WTC11 (cell line): ENCODE measurements at regions not wholly inside any gene's neighbourhood (a gene's known extent, or its start where the extent isn't known, plus 50 kb on each side); places are given as distances from the start of the nearest gene placed in this dataset.

Experiments
- ATAC-seq: fragments of 200-7000 bp; cut with Tn5 transposase; 2 replicates; pipeline ENCODE4 v1.10.0; 2021; ENCODE audit warnings: mild to moderate bottlenecking, moderate library complexity
- CTCF ChIA-PET: fragments of 300-600 bp; sonication (Branson Sonifier 250); formaldehyde crosslinking; loops from one replicate; lab custom pipeline; 2021; ENCODE audit warnings: antibody characterized with exemption; lab: Charles Lee
- POLR2A ChIA-PET: fragments of 350-600 bp; sonication (Branson Sonifier 250); formaldehyde crosslinking; loops from one replicate; lab custom pipeline; 2021; ENCODE audit warnings: antibody characterized with exemption; lab: Charles Lee
- DNase-seq: peaks from one replicate; pipeline ENCODE4 v3.0.0; 2021; ENCODE audit warnings: low spot score
- H3K27ac Mint-ChIP-seq: 2 replicates; pipeline ENCODE4 v1.8.0; 2021; ENCODE audit warnings: mixed read lengths
- H3K27me3 Mint-ChIP-seq: 2 replicates; pipeline ENCODE4 v1.8.0; 2021; ENCODE audit warnings: low read depth, mild to moderate bottlenecking, moderate library complexity, mixed read lengths
- H3K36me3 Mint-ChIP-seq: 2 replicates; pipeline ENCODE4 v1.8.0; 2021; ENCODE audit warnings: mixed read lengths
- H3K4me1 Mint-ChIP-seq: 2 replicates; pipeline ENCODE4 v1.8.0; 2022; ENCODE audit warnings: mixed read lengths
- H3K4me3 Mint-ChIP-seq: 2 replicates; pipeline ENCODE4 v1.8.0; 2021; ENCODE audit warnings: mild to moderate bottlenecking, moderate library complexity, mixed read lengths
- H3K9me3 Mint-ChIP-seq: 2 replicates; pipeline ENCODE4 v1.8.0; 2021; ENCODE audit warnings: mixed read lengths
- CREB1 ChIP-seq: sonication (generic); formaldehyde crosslinking; IDR thresholded peaks from 2 replicates; pipeline ENCODE4 v1.8.0; 2023; ENCODE audit warnings: mild to moderate bottlenecking, missing genetic modification reagents
- ETV6 ChIP-seq: sonication (generic); formaldehyde crosslinking; IDR thresholded peaks from 2 replicates; pipeline ENCODE4 v1.8.1; 2022; ENCODE audit warnings: mild to moderate bottlenecking, missing genetic modification reagents
- FOXP1 ChIP-seq: sonication (generic); formaldehyde crosslinking; IDR thresholded peaks from 2 replicates; pipeline ENCODE4 v1.8.0; 2022; ENCODE audit warnings: missing genetic modification reagents, mild to moderate bottlenecking, moderate library complexity, borderline replicate concordance
- KAT7 ChIP-seq: sonication (generic); formaldehyde crosslinking; IDR thresholded peaks from 2 replicates; pipeline ENCODE4 v1.8.1; 2023; ENCODE audit warnings: missing genetic modification reagents, mild to moderate bottlenecking, borderline replicate concordance
- NFYB ChIP-seq: sonication (generic); formaldehyde crosslinking; conservative IDR thresholded peaks from 2 replicates; pipeline ENCODE4 v1.8.0; 2022; ENCODE audit warnings: low read depth, missing genetic modification reagents
- RORB ChIP-seq: fragments of 250-450 bp; sonication (Bioruptor Pico); IDR thresholded peaks from 2 replicates; pipeline ENCODE4 v1.9.0; 2021; ENCODE audit warnings: mild to moderate bottlenecking
- TCF7 ChIP-seq: sonication (generic); formaldehyde crosslinking; IDR thresholded peaks from 2 replicates; pipeline ENCODE4 v1.8.0; 2022; ENCODE audit warnings: mild to moderate bottlenecking, low read depth, missing genetic modification reagents, moderate library complexity
- TP53 ChIP-seq: sonication (generic); formaldehyde crosslinking; IDR thresholded peaks from 2 replicates; pipeline ENCODE4 v1.8.1; 2023; ENCODE audit warnings: mild to moderate bottlenecking, missing genetic modification reagents
- ZNF416 ChIP-seq: fragments of 250-450 bp; sonication (Bioruptor Pico); IDR thresholded peaks from 2 replicates; pipeline ENCODE4 v1.9.0; 2021; ENCODE audit warnings: mild to moderate bottlenecking, inconsistent platforms
- TF ChIP-seq, protein P1 (sequence below): sonication (generic); formaldehyde crosslinking; IDR thresholded peaks from 2 replicates; pipeline ENCODE4 v1.8.1; 2022; ENCODE audit warnings: low read depth, mild to moderate bottlenecking, moderate library complexity, missing genetic modification reagents, borderline replicate concordance
- TF ChIP-seq, protein P2 (sequence below): sonication (generic); formaldehyde crosslinking; IDR thresholded peaks from 2 replicates; pipeline ENCODE4 v1.8.1; 2023; ENCODE audit warnings: mild to moderate bottlenecking, missing genetic modification reagents
- TF ChIP-seq, protein P3 (sequence below): sonication (generic); formaldehyde crosslinking; IDR thresholded peaks from 2 replicates; pipeline ENCODE4 v1.8.1; 2023; ENCODE audit warnings: mild to moderate bottlenecking, missing genetic modification reagents
- TF ChIP-seq, protein P4 (sequence below): fragments of 250-450 bp; sonication (Bioruptor Pico); IDR thresholded peaks from 2 replicates; pipeline ENCODE4 v1.8.0; 2021; ENCODE audit warnings: mild to moderate bottlenecking
- TF ChIP-seq, protein P5 (sequence below): sonication (generic); formaldehyde crosslinking; IDR thresholded peaks from 2 replicates; pipeline ENCODE4 v1.8.0; 2023; ENCODE audit warnings: mild to moderate bottlenecking, missing genetic modification reagents
- TF ChIP-seq, protein P6 (sequence below): fragments of 250-450 bp; sonication (Bioruptor Pico); IDR thresholded peaks from 2 replicates; pipeline ENCODE4 v1.9.0; 2021; ENCODE audit warnings: mild to moderate bottlenecking, borderline replicate concordance
- TF ChIP-seq, protein P7 (sequence below): sonication (generic); formaldehyde crosslinking; IDR thresholded peaks from 2 replicates; pipeline ENCODE4 v1.8.0; 2022; ENCODE audit warnings: mild to moderate bottlenecking, missing genetic modification reagents

DNA sequence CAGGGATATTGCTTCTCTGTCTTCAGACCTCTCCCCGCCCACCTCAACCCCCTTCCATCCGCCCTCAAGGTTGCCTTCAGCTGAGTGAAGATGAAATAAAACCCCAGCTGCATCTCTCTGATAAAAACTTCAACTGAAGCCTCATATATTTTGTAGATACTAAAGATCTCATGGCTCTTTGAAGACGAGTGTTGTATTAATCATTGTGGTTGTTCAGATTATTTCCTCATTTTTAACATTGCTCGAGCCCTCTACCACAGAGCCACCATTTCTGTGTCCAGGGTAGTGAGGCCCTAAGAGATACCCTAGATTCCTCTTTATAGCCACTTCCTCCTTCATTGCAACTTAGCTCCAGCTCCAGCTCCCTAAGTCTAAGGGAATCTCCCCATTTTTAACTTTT, 312.8 kb upstream of the ZNF507 start (continued):
- TF ChIP-seq, protein P1, sequence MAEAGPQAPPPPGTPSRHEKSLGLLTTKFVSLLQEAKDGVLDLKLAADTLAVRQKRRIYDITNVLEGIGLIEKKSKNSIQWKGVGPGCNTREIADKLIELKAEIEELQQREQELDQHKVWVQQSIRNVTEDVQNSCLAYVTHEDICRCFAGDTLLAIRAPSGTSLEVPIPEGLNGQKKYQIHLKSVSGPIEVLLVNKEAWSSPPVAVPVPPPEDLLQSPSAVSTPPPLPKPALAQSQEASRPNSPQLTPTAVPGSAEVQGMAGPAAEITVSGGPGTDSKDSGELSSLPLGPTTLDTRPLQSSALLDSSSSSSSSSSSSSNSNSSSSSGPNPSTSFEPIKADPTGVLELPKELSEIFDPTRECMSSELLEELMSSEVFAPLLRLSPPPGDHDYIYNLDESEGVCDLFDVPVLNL (CRISPR knock-in tag) = no peak
- TF ChIP-seq NFYB (CRISPR knock-in tag) = no peak
- TF ChIP-seq, protein P2, sequence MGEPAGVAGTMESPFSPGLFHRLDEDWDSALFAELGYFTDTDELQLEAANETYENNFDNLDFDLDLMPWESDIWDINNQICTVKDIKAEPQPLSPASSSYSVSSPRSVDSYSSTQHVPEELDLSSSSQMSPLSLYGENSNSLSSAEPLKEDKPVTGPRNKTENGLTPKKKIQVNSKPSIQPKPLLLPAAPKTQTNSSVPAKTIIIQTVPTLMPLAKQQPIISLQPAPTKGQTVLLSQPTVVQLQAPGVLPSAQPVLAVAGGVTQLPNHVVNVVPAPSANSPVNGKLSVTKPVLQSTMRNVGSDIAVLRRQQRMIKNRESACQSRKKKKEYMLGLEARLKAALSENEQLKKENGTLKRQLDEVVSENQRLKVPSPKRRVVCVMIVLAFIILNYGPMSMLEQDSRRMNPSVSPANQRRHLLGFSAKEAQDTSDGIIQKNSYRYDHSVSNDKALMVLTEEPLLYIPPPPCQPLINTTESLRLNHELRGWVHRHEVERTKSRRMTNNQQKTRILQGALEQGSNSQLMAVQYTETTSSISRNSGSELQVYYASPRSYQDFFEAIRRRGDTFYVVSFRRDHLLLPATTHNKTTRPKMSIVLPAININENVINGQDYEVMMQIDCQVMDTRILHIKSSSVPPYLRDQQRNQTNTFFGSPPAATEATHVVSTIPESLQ = no peak
- no peak for TF ChIP-seq ZNF416 (CRISPR knock-in tag)
- TF ChIP-seq TP53 = no peak
- TF ChIP-seq, protein P3, sequence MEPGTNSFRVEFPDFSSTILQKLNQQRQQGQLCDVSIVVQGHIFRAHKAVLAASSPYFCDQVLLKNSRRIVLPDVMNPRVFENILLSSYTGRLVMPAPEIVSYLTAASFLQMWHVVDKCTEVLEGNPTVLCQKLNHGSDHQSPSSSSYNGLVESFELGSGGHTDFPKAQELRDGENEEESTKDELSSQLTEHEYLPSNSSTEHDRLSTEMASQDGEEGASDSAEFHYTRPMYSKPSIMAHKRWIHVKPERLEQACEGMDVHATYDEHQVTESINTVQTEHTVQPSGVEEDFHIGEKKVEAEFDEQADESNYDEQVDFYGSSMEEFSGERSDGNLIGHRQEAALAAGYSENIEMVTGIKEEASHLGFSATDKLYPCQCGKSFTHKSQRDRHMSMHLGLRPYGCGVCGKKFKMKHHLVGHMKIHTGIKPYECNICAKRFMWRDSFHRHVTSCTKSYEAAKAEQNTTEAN (CRISPR knock-in tag) = no peak
- TF ChIP-seq ETV6 = no peak
- TF ChIP-seq KAT7 = no peak
- TF ChIP-seq, protein P4, sequence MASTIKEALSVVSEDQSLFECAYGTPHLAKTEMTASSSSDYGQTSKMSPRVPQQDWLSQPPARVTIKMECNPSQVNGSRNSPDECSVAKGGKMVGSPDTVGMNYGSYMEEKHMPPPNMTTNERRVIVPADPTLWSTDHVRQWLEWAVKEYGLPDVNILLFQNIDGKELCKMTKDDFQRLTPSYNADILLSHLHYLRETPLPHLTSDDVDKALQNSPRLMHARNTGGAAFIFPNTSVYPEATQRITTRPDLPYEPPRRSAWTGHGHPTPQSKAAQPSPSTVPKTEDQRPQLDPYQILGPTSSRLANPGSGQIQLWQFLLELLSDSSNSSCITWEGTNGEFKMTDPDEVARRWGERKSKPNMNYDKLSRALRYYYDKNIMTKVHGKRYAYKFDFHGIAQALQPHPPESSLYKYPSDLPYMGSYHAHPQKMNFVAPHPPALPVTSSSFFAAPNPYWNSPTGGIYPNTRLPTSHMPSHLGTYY (CRISPR knock-in tag) = no peak

DNA sequence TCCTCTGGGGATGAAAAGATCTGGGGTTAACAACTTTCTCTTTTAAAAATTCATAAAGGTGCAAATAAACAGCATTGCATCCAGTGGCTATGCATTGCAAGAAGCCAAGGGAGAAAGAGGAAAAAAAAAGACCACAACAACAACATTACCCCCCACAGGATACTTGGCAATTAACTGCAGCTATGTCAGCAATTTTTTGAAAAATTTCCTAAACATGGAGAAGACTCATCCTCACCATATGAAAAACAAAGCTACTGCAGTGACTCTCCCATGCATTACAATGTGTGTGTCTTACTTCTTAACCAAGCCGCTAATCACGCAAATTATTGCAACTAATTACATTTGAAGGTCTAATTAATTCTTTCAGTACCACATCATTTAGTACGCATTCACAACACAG, 309.8 kb upstream of the ZNF507 start:
- DNase-seq (no peak), ATAC-seq (no peak)
- Mint-ChIP-seq H3K36me3 (no peaks in the 10 kb centered on the region), H3K9me3 (no peaks in the 10 kb centered on the region), H3K4me3 (no peak overlapping the region), H3K4me1 (peaks cover 32% of the 10 kb centered on the region)
- no peak for TF ChIP-seq NFYB (CRISPR knock-in tag)
- no peak for TF ChIP-seq CREB1 (CRISPR knock-in tag)
- TF ChIP-seq FOXP1 (CRISPR knock-in tag) = no peak
- no peak for TF ChIP-seq RORB (CRISPR knock-in tag)
- TF ChIP-seq, all 79 proteins: peak for 0
- ChIA-PET CTCF (no interaction called here), POLR2A (no interaction called here)
- H3K27ac Mint-ChIP-seq = no peak overlapping the region
- peaks cover 3% of the 10 kb centered on the region; the same call in 1 of the 2 replicates for H3K27me3 Mint-ChIP-seq

DNA sequence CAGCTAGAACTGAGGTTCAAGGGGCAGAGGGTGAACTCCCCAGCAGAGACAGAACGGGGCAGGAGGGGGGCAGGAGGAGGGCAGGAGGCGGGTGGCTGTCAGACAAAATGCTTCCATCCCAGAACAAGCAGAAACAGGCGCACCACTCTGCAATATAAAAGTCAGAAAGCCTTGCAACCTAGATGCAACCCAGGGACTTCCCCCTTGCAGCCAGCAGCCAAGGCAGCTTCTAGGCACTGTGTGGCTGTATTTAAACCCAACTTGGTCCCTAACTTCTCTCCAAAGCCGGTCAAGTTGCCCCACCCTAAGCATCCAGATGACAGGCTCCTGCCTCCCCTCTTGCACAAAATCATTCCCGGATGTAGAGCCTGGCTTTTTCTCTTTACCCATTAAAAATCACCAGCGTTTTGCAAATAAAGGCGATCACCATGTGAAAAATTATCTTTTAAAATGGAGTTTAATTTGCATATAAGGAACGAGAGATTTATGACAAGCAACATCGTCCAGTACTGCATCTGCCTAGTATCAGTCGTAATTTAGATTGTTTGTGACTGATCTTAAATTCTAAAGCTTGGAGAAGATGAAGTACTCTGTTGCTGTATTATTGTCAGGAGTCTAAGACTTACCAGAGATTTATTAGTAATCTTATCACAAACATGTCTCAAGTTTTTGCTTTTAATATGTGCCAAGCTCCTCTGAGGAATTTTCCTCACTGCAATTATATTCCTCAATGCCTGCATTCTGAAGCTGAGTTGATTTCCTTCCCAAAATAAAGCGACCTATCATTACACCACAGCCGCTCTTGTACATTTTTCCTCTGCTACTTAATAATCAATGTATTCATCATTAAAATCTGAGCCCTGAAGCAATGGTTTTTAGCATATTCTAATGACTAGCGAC, 307.1 kb upstream of the ZNF507 start:
- Mint-ChIP-seq H3K27me3 (peaks cover 13% of the 10 kb centered on the region), H3K36me3 (no peaks in the 10 kb centered on the region), H3K4me1 (peaks cover 51% of the 10 kb centered on the region), H3K27ac (no peak overlapping the region), H3K9me3 (no peaks in the 10 kb centered on the region), H3K4me3 (no peak overlapping the region)
- CTCF ChIA-PET = interaction anchor here (1.6 kb wide), 1 partner anchor 186 kb away, joined by 5 read pairs; no protein-coding TSS in a partner anchor
- POLR2A ChIA-PET = no interaction called here
- ATAC-seq (no peak), DNase-seq (no peak)
- no peak for TF ChIP-seq ZNF416 (CRISPR knock-in tag)
- TF ChIP-seq, protein P5, sequence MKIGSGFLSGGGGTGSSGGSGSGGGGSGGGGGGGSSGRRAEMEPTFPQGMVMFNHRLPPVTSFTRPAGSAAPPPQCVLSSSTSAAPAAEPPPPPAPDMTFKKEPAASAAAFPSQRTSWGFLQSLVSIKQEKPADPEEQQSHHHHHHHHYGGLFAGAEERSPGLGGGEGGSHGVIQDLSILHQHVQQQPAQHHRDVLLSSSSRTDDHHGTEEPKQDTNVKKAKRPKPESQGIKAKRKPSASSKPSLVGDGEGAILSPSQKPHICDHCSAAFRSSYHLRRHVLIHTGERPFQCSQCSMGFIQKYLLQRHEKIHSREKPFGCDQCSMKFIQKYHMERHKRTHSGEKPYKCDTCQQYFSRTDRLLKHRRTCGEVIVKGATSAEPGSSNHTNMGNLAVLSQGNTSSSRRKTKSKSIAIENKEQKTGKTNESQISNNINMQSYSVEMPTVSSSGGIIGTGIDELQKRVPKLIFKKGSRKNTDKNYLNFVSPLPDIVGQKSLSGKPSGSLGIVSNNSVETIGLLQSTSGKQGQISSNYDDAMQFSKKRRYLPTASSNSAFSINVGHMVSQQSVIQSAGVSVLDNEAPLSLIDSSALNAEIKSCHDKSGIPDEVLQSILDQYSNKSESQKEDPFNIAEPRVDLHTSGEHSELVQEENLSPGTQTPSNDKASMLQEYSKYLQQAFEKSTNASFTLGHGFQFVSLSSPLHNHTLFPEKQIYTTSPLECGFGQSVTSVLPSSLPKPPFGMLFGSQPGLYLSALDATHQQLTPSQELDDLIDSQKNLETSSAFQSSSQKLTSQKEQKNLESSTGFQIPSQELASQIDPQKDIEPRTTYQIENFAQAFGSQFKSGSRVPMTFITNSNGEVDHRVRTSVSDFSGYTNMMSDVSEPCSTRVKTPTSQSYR = no peak
- TF ChIP-seq, protein P6, sequence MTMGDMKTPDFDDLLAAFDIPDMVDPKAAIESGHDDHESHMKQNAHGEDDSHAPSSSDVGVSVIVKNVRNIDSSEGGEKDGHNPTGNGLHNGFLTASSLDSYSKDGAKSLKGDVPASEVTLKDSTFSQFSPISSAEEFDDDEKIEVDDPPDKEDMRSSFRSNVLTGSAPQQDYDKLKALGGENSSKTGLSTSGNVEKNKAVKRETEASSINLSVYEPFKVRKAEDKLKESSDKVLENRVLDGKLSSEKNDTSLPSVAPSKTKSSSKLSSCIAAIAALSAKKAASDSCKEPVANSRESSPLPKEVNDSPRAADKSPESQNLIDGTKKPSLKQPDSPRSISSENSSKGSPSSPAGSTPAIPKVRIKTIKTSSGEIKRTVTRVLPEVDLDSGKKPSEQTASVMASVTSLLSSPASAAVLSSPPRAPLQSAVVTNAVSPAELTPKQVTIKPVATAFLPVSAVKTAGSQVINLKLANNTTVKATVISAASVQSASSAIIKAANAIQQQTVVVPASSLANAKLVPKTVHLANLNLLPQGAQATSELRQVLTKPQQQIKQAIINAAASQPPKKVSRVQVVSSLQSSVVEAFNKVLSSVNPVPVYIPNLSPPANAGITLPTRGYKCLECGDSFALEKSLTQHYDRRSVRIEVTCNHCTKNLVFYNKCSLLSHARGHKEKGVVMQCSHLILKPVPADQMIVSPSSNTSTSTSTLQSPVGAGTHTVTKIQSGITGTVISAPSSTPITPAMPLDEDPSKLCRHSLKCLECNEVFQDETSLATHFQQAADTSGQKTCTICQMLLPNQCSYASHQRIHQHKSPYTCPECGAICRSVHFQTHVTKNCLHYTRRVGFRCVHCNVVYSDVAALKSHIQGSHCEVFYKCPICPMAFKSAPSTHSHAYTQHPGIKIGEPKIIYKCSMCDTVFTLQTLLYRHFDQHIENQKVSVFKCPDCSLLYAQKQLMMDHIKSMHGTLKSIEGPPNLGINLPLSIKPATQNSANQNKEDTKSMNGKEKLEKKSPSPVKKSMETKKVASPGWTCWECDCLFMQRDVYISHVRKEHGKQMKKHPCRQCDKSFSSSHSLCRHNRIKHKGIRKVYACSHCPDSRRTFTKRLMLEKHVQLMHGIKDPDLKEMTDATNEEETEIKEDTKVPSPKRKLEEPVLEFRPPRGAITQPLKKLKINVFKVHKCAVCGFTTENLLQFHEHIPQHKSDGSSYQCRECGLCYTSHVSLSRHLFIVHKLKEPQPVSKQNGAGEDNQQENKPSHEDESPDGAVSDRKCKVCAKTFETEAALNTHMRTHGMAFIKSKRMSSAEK = no peak
- TF ChIP-seq FOXP1 (CRISPR knock-in tag) = no peak
- no peak for TF ChIP-seq TCF7 (CRISPR knock-in tag)
- no peak for TF ChIP-seq CREB1 (CRISPR knock-in tag)
- TF ChIP-seq, protein P7, sequence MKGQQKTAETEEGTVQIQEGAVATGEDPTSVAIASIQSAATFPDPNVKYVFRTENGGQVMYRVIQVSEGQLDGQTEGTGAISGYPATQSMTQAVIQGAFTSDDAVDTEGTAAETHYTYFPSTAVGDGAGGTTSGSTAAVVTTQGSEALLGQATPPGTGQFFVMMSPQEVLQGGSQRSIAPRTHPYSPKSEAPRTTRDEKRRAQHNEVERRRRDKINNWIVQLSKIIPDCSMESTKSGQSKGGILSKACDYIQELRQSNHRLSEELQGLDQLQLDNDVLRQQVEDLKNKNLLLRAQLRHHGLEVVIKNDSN (CRISPR knock-in tag) = no peak
